Mesendoderm (in vitro differentiated cells): ENCODE measurements at regions not wholly inside any gene's neighbourhood (a gene's known extent, or its start where the extent isn't known, plus 50 kb on each side); places are given as distances from the start of the nearest gene placed in this dataset.

ENCODE experiments used
- DNase-seq: peaks from one replicate; pipeline ENCODE4 v3.0.0; 2013
- H2AK5ac ChIP-seq: 2 replicates; pipeline ENCODE4 v1.6.1; 2013; ENCODE audit warnings: low read length, inconsistent platforms
- H2BK120ac ChIP-seq: 2 replicates; pipeline ENCODE4 v1.6.1; 2013; ENCODE audit warnings: low read depth, mild to moderate bottlenecking, low read length, moderate library complexity, mixed read lengths
- H2BK15ac ChIP-seq: replicated peaks from 2 replicates; pipeline ENCODE4 v1.6.1; 2013; ENCODE audit warnings: low read depth, mild to moderate bottlenecking, moderate library complexity
- H2BK5ac ChIP-seq: 2 replicates; pipeline ENCODE4 v1.6.1; 2013; ENCODE audit warnings: low read length, inconsistent platforms
- H3K18ac ChIP-seq: 2 replicates; pipeline ENCODE4 v1.6.1; 2013; ENCODE audit warnings: mild to moderate bottlenecking, low read length, mixed read lengths
- H3K23ac ChIP-seq: one replicate; pipeline ENCODE4 v1.6.1; 2013; ENCODE audit warnings: low read length
- H3K27ac ChIP-seq: 2 replicates; pipeline ENCODE4 v1.5.1; 2013; ENCODE audit warnings: low read depth, mild to moderate bottlenecking, inconsistent platforms, low read length, moderate library complexity
- H3K27me3 ChIP-seq: 2 replicates; pipeline ENCODE4 v1.6.1; 2013; ENCODE audit warnings: low read length, control low read depth, mild to moderate bottlenecking, inconsistent platforms; ENCODE audit not compliant: insufficient read depth, poor library complexity
- H3K36me3 ChIP-seq: 2 replicates; pipeline ENCODE4 v1.6.1; 2013; ENCODE audit warnings: low read length, inconsistent platforms; ENCODE audit not compliant: control insufficient read depth, insufficient read depth
- H3K4ac ChIP-seq: one replicate; pipeline ENCODE4 v1.6.1; 2013; ENCODE audit warnings: low read depth, mild to moderate bottlenecking, low read length, moderate library complexity
- H3K4me1 ChIP-seq: 2 replicates; pipeline ENCODE4 v1.6.1; 2013; ENCODE audit warnings: low read depth, low read length, inconsistent platforms; ENCODE audit not compliant: control insufficient read depth
- H3K4me2 ChIP-seq: 2 replicates; pipeline ENCODE4 v1.6.1; 2013; ENCODE audit warnings: low read length
- H3K4me3 ChIP-seq: 2 replicates; pipeline ENCODE4 v1.5.1; 2013; ENCODE audit warnings: mild to moderate bottlenecking, low read length
- H3K56ac ChIP-seq: one replicate; pipeline ENCODE4 v1.6.1; 2013; ENCODE audit warnings: low read length
- H3K79me1 ChIP-seq: 2 replicates; pipeline ENCODE4 v1.6.1; 2013; ENCODE audit warnings: low read length, inconsistent platforms
- H3K79me2 ChIP-seq: 2 replicates; pipeline ENCODE4 v1.6.1; 2013; ENCODE audit warnings: mild to moderate bottlenecking, low read length; ENCODE audit not compliant: control insufficient read depth, insufficient read depth
- H3K9ac ChIP-seq: 2 replicates; pipeline ENCODE4 v1.6.1; 2013; ENCODE audit warnings: low read length, inconsistent platforms
- H4K5ac ChIP-seq: one replicate; pipeline ENCODE4 v1.6.1; 2013; ENCODE audit warnings: low read length
- H4K8ac ChIP-seq: one replicate; pipeline ENCODE4 v1.6.1; 2013; ENCODE audit warnings: low read depth, mild to moderate bottlenecking, control low read depth, low read length, moderate library complexity
- WGBS: extraction: QIAGEN DNeasy Blood & Tissue Kit; methylation state at CpG from one replicate; pipeline ENCODE4 v1.1.7; 2013; ENCODE audit warnings: low lambda C conversion rate, missing lambda C conversion rate; ENCODE audit not compliant: insufficient coverage; ENCODE audit errors: extremely low coverage; 5-methylcytosine and 5-hydroxymethylcytosine counted together

DNA sequence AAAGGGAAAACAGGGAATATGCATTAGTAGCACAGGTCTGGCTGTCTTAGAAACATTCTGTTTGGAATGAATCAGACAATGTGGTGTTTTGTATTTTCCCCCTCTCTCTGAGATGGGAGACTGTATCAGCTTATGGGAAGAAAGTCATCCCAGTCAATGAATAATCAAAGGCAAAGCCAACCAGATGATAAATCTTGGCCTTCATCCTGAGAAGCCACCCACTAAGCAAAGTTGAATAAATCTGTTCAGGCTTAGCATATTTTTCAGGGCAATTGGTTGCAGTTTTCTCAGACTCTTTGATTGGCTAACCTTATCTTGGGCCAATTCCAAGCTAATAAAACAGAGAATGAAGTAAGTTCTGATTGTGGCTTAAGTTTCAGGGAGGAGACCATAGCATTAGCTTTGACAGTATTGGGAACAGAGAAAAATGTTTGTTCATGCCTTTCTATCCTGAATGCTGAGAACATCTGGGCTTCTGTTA, 63.6 kb upstream of the ARL8B start:
- no peaks in the 10 kb centered on the region for H3K79me2 ChIP-seq

DNA sequence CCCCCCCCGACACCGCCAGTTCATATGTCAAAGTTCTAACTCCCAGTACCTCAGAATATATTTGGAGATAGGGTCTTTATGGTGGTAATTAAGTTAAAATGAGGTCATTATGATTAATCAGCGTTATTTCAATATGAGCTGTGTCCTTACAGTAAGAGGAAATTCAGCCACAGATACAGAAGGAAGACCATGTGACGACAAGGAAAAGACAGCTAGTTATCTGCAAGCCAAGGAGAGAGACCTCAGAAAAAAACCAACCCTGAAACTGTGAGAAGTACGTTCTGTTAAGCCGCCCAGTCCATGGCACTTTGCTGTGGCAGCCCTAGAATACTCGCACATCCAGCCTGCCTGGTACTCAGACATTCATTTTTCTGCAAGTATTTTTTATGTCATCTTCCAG, 62.3 kb upstream of the ARL8B start:
- Histone ChIP-seq H3K4me2 (no peak overlapping the region), H3K4ac (no peak overlapping the region), H3K27me3 (no peaks in the 10 kb centered on the region), H3K9ac (no peak overlapping the region), H3K23ac (no peak overlapping the region), H2AK5ac (no peak overlapping the region), H2BK120ac (no peak overlapping the region), H3K79me1 (no peaks in the 10 kb centered on the region), H2BK5ac (no peak overlapping the region), H3K4me1 (no peaks in the 10 kb centered on the region), H3K56ac (no peak overlapping the region), H3K79me2 (no peaks in the 10 kb centered on the region), H2BK15ac (no peak overlapping the region), H3K18ac (no peak overlapping the region), H3K27ac (no peak overlapping the region), H4K5ac (no peak overlapping the region), H3K4me3 (no peak overlapping the region), H3K36me3 (no peaks in the 10 kb centered on the region), H4K8ac (no peak overlapping the region)
- WGBS: no CpG with 5 or more reads among the region's 7 CpGs
- DNase-seq: no peak

More for the DNA sequence above, 63.6 kb upstream of the ARL8B start:
- Histone ChIP-seq H2AK5ac (no peak overlapping the region), H3K18ac (no peak overlapping the region), H4K8ac (no peak overlapping the region), H3K79me1 (no peaks in the 10 kb centered on the region), H2BK5ac (no peak overlapping the region), H2BK120ac (no peak overlapping the region), H4K5ac (no peak overlapping the region), H3K27ac (no peak overlapping the region), H3K4me2 (no peak overlapping the region), H3K27me3 (no peaks in the 10 kb centered on the region), H3K56ac (no peak overlapping the region), H3K23ac (no peak overlapping the region), H3K4ac (no peak overlapping the region), H3K4me1 (no peaks in the 10 kb centered on the region), H2BK15ac (no peak overlapping the region), H3K36me3 (no peaks in the 10 kb centered on the region), H3K9ac (no peak overlapping the region), H3K4me3 (no peak overlapping the region)
- DNase-seq: no peak

DNA sequence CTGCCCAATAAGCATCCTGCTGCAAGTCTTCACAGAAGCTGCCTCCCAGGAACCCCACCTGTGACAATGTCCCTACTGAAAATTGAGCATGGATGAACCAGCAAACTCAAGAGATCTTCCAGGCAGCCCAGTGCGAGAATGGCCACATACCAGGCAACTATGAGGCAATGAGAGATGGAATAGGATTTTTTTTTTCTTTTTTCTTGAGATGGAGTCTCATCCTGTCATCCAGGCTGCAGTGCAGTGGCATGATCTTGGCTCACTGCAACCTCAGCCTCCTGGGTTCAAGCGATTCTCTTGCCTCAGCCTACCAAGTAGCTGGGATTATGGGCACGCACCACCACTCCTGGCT, 60.9 kb upstream of the ARL8B start:
- Histone ChIP-seq H3K79me2 (no peaks in the 10 kb centered on the region), H3K27ac (no peak overlapping the region), H3K79me1 (no peaks in the 10 kb centered on the region), H3K56ac (no peak overlapping the region), H2BK15ac (no peak overlapping the region), H4K8ac (no peak overlapping the region), H3K23ac (no peak overlapping the region), H3K36me3 (no peaks in the 10 kb centered on the region), H3K9ac (no peak overlapping the region), H3K4me3 (no peak overlapping the region), H2AK5ac (no peak overlapping the region), H3K4me2 (no peak overlapping the region), H4K5ac (no peak overlapping the region), H3K18ac (no peak overlapping the region), H3K27me3 (no peaks in the 10 kb centered on the region), H2BK120ac (no peak overlapping the region), H2BK5ac (no peak overlapping the region), H3K4me1 (no peaks in the 10 kb centered on the region), H3K4ac (no peak overlapping the region)
- WGBS: no CpG with 5 or more reads among the region's 3 CpGs
- no peak for DNase-seq

DNA sequence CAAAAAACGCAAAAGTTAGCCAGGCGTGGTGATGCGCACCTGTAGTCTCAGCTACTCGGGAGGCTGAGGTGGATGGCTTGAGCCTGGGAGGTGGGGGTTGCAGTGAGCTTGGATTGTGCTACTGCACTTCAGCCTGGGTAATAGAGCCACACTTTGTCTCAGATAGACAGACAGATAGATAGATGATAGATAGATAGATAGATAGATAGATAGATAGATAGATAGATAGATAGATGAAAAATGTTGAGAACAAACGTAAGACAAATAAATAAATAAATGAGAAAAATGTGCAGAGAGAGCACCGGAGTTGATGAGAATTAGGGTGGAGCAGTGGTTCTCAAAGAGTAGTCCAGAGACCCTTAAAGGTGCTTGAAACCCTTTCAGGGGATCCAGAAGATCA, 58.4 kb upstream of the ARL8B start:
- Histone ChIP-seq H3K4ac (no peak overlapping the region), H3K4me3 (no peak overlapping the region), H3K4me2 (no peak overlapping the region), H4K5ac (no peak overlapping the region), H4K8ac (no peak overlapping the region), H3K9ac (no peak overlapping the region), H2BK5ac (no peak overlapping the region), H3K79me1 (no peaks in the 10 kb centered on the region), H3K79me2 (no peaks in the 10 kb centered on the region), H3K23ac (no peak overlapping the region), H2AK5ac (no peak overlapping the region), H2BK15ac (no peak overlapping the region), H3K4me1 (no peaks in the 10 kb centered on the region), H3K18ac (no peak overlapping the region), H3K36me3 (no peaks in the 10 kb centered on the region), H3K27me3 (no peaks in the 10 kb centered on the region), H3K56ac (no peak overlapping the region), H3K27ac (no peak overlapping the region), H2BK120ac (no peak overlapping the region)
- no peak for DNase-seq
- no CpG with 5 or more reads among the region's 6 CpGs for WGBS

DNA sequence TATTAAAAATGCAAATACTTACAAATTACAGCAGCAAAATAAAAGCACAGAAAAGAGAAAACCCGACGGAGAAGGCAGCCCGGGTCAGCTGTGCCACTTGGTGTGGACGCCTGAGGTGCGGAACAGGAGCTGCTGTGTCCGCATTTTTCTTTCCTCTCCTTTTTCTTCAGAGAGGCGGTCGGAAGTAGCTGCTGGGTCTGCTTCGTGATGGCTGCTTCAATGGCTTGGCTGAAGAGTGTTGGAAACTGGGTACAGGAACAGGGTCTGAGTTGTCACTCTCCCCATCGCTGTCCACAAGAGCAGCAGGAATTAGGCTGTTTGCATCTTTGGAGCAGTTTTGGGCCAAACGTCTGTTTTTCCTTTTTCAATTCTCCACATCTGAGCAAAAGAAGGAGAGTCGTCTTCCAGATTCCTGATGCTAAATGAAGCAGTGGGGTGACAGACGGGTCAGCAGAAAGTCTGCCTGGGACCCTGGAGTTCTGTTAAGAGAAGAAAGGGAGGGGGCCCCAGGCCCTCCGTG, 53.5 kb upstream of the ARL8B start:
- Histone ChIP-seq H3K4me2 (no peak overlapping the region), H4K5ac (no peak overlapping the region), H3K4ac (no peak overlapping the region), H3K4me1 (no peaks in the 10 kb centered on the region), H3K9ac (no peak overlapping the region), H3K23ac (no peak overlapping the region), H2AK5ac (no peak overlapping the region), H3K36me3 (no peaks in the 10 kb centered on the region), H2BK5ac (no peak overlapping the region), H3K56ac (no peak overlapping the region), H3K79me2 (no peaks in the 10 kb centered on the region), H3K27ac (no peak overlapping the region), H3K18ac (no peak overlapping the region), H2BK120ac (no peak overlapping the region), H3K79me1 (no peaks in the 10 kb centered on the region), H4K8ac (no peak overlapping the region), H2BK15ac (no peak overlapping the region), H3K27me3 (no peaks in the 10 kb centered on the region), H3K4me3 (no peak overlapping the region)
- DNase-seq: no peak
- WGBS: no CpG with 5 or more reads among the region's 14 CpGs

DNA sequence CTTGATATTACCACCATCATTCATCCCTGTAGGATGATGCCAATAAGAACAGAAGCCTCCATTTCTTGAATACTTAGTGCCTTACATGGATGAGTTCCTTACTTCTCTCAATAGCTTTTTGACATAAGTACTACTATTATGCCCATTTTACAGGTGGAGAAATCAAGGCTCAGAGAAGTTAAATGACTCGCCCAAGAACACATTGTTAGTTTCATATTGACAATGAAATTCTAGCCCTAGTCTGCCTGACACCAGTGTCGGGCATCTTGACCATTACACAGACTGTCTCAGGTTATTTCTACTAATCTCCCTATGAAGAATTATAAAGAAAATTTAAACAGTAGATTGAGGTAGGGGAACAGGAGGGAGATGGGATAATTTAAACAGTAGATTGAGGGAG, 52.5 kb upstream of the ARL8B start:
- Histone ChIP-seq H3K4me1 (no peaks in the 10 kb centered on the region), H3K79me1 (no peaks in the 10 kb centered on the region), H3K27ac (no peak overlapping the region), H3K36me3 (no peaks in the 10 kb centered on the region), H3K4me3 (no peak overlapping the region), H2AK5ac (no peak overlapping the region), H2BK15ac (no peak overlapping the region), H3K56ac (no peak overlapping the region), H4K8ac (no peak overlapping the region), H3K23ac (no peak overlapping the region), H4K5ac (no peak overlapping the region), H3K4ac (no peak overlapping the region), H3K18ac (no peak overlapping the region), H3K9ac (no peak overlapping the region), H2BK5ac (no peak overlapping the region), H3K79me2 (no peaks in the 10 kb centered on the region), H3K4me2 (no peak overlapping the region), H3K27me3 (no peaks in the 10 kb centered on the region), H2BK120ac (no peak overlapping the region)
- no peak for DNase-seq
- WGBS: no CpG with 5 or more reads among the region's 2 CpGs
